WTC11 (cell line): ENCODE measurements at regions not wholly inside any gene's neighbourhood (a gene's known extent, or its start where the extent isn't known, plus 50 kb on each side); places are given as distances from the start of the nearest gene placed in this dataset.

Source experiments
- ATF6 ChIP-seq: sonication (generic); formaldehyde crosslinking; IDR thresholded peaks from 2 replicates; pipeline ENCODE4 v1.8.1; 2023; ENCODE audit warnings: mild to moderate bottlenecking, missing genetic modification reagents
- CTCF ChIP-seq: fragments of 200-600 bp; IDR thresholded peaks from 2 replicates; pipeline ENCODE4 v1.8.0; 2022; ENCODE audit warnings: antibody characterized with exemption
- E2F1 ChIP-seq: sonication (generic); formaldehyde crosslinking; IDR thresholded peaks from 2 replicates; pipeline ENCODE4 v1.8.0; 2022; ENCODE audit warnings: mild to moderate bottlenecking, missing genetic modification reagents
- ESRRA ChIP-seq: sonication (generic); formaldehyde crosslinking; IDR thresholded peaks from 2 replicates; pipeline ENCODE4 v1.8.1; 2022; ENCODE audit warnings: mild to moderate bottlenecking, missing genetic modification reagents, borderline replicate concordance
- FOXP4 ChIP-seq: sonication (generic); formaldehyde crosslinking; IDR thresholded peaks from 2 replicates; pipeline ENCODE4 v1.8.0; 2022; ENCODE audit warnings: mild to moderate bottlenecking, missing genetic modification reagents
- GTF2I ChIP-seq: fragments of 250-450 bp; sonication (Bioruptor Pico); conservative IDR thresholded peaks from 2 replicates; pipeline ENCODE4 v1.4.0; 2021; ENCODE audit warnings: mild to moderate bottlenecking
- RORB ChIP-seq: fragments of 250-450 bp; sonication (Bioruptor Pico); IDR thresholded peaks from 2 replicates; pipeline ENCODE4 v1.9.0; 2021; ENCODE audit warnings: mild to moderate bottlenecking
- TEAD4 ChIP-seq: sonication (generic); formaldehyde crosslinking; IDR thresholded peaks from 2 replicates; pipeline ENCODE4 v1.8.0; 2022; ENCODE audit warnings: mild to moderate bottlenecking, missing genetic modification reagents
- TP53 ChIP-seq: sonication (generic); formaldehyde crosslinking; IDR thresholded peaks from 2 replicates; pipeline ENCODE4 v1.8.1; 2023; ENCODE audit warnings: mild to moderate bottlenecking, missing genetic modification reagents
- USF1 ChIP-seq: sonication (generic); formaldehyde crosslinking; IDR thresholded peaks from 2 replicates; pipeline ENCODE4 v1.8.0; 2022; ENCODE audit warnings: mild to moderate bottlenecking, missing genetic modification reagents
- ZNF138 ChIP-seq: sonication (generic); formaldehyde crosslinking; conservative IDR thresholded peaks from 2 replicates; pipeline ENCODE4 v1.8.1; 2022; ENCODE audit warnings: mild to moderate bottlenecking, moderate library complexity, missing genetic modification reagents
- ZNF281 ChIP-seq: sonication (generic); formaldehyde crosslinking; IDR thresholded peaks from 2 replicates; pipeline ENCODE4 v1.8.0; 2023; ENCODE audit warnings: mild to moderate bottlenecking, missing genetic modification reagents
- ZNF416 ChIP-seq: fragments of 250-450 bp; sonication (Bioruptor Pico); IDR thresholded peaks from 2 replicates; pipeline ENCODE4 v1.9.0; 2021; ENCODE audit warnings: mild to moderate bottlenecking, inconsistent platforms

- TF ChIP-seq FOXP4 (CRISPR knock-in tag) (no peak), CTCF (no peak), USF1 (CRISPR knock-in tag) (no peak), TP53 (CRISPR knock-in tag) (no peak), ZNF138 (CRISPR knock-in tag) (no peak), ZNF416 (CRISPR knock-in tag) (no peak), ATF6 (no peak), GTF2I (CRISPR knock-in tag) (no peak), RORB (CRISPR knock-in tag) (no peak), ESRRA (CRISPR knock-in tag) (no peak), TEAD4 (CRISPR knock-in tag) (no peak), ZNF281 (no peak), E2F1 (no peak)
These were observed 155.6 kb upstream of the XPO1 start for GRCh38 chr2:61693744-61694143.
